Lung microvascular endothelial cell (primary cell): ENCODE measurements at regions not wholly inside any gene's neighbourhood (a gene's known extent, or its start where the extent isn't known, plus 50 kb on each side); places are given as distances from the start of the nearest gene placed in this dataset.

Source experiments
- DNase-seq, 2 donors: peaks; one replicate each; pipeline versions ENCODE4 v3.0.0 to v3.0.0-alpha.2; 2010; ENCODE audit warnings: low read depth in 2 of 2

DNA sequence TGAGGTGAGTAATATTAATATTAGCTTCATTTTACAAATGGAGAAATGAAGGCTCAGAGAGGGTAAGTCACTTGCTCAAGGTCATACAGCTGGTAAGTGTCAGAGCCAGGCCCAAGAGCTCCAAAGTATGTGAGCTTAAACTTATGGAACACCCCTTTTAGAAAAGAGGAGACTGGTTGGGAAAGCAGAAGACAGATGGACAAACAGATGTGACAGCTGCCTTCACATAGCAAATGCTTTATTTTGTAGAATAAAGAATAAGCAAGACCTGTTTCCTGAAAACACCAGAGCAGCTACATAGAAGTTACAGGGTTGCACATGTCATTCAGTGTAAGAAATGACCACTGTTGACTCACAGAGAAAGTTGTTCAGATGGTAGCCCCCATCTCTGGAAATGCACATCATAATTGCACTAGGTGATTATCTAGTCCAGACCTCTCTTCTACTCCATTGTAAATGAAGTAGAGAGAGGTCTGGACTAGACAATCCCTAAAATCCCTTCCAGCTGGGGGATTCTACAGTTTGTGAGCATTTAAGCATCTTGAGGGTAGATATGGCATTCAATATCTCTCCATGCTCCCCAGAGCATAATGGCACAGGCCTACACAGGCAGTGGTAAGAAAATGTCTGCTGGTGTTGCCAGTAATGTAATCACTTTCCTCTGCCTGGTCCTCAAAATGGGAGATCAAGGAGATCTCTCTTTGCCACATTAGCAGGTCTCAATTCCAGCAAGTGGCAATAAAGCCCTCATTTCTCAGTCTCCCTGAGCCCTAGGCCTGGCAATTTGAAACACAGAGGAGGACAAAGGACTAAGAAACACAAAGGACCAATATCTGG is 188.2 kb upstream of the FGGY start:
- DNase-seq, result no peak

DNA sequence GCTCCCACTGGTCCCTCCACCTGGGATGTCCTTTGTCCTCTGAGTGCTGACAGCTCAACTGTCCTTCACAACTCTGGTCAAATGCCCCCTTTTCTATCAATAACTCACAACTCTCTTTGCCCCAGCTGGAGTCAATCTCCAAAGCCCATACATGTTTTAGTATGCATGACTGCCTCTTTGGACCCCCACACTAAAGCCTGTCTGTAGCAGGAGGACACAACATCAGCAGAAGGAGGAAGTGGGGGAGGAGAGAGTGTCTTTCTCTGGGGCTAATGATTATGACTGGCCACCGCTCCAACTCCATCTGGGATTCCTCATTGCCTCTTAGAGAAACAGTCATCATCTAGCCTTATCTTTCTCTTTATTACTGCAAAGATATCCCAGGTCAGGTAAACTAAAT is 186.6 kb upstream of the FGGY start:
- DNase-seq, result no peak

DNA sequence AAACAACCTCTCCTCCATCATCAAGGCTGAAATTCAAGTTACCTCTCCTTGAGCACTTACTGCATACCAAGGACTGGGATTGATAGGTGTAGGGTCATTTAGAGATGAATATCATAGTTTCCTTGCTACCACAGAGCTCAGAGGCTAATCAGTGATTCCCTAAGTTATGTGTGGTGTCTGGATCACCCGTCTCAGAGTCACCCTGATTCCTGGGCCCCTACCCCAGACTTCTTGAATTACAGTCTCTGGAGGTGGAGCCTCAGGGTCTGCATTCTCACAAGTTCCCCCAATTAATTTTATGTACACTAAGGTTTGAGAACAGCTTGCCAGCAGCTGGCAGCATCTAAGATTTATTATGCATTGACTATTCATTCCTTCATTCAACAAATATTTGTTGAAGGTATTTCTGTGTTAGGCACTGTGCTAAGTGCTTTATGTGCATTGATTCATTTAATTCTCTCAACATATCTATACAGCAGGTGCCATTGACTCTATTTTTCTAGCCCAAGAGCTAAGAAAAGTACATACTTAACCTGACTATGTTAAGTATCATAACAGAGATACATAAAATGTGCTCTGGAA is 182.9 kb upstream of the FGGY start:
- no peak for DNase-seq

DNA sequence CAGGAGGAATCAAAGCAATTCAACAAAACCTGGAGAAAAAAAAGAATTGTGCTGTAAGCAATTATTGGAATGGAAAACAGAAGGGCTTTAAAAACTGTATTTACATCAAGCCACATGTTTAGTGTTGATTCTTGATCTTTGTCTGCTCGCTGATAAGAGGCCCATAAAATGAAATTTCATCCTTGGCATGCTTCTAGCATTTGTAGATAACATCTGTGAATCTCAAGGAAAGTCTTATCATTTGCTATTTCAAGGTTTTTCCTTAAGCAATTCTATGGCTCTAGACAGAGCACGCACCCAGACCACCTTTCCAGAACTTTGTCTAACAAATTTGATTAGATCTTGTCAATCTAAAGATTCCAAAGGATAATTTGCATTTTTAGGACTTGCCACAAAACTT is 181.0 kb upstream of the FGGY start:
- no peak for DNase-seq

DNA sequence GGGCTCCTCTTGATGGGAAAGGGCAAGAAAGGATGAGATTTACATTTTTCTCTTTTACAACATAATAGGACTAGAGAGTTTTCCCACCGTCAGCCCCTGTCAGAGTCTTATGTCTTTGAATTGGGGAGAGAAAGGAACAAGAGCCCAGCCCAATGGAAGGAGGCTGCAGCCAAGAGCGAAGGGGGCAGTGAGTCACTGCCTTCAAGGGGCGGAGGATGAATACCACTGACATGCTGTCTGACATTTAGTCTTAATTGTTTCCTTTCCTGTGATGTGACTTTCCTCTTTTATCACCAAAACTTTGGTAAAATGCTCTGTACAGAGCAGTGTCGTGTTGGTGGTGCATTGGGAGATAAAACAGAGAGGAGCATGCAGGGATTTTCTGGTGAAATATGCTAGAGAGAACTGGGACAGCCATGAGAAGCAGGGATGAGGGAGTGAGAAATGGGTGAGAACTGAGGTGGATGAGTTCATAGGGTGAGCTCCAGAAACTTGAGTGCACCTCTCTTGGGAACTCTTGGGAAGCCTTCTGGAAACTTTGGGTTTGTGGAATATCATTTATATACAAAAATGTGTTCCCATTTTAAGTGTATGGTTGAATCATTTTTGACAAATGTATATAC is 179.9 kb upstream of the FGGY start:
- DNase-seq, result peak in 1 of 2 donors; percentile 71

DNA sequence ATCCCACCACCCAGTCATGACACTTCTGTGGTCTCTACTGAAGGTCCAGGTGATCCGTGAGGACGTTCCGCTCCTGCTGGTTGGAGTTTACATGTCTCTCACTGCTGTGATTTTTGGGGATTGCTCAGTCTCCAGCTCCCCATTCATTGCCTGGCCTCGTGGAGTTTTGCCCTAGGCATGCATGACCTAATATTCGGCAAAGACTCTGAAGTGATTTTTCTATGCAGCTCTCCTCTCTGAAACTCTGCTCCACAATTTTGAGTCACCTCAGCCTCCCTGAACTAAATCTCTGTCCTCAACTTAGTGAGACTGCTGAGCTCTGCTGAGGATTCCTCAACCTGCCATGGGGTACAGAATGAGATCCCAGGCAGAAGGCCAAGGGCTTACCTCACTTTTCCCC is 174.4 kb upstream of the FGGY start:
- no peak for DNase-seq

DNA sequence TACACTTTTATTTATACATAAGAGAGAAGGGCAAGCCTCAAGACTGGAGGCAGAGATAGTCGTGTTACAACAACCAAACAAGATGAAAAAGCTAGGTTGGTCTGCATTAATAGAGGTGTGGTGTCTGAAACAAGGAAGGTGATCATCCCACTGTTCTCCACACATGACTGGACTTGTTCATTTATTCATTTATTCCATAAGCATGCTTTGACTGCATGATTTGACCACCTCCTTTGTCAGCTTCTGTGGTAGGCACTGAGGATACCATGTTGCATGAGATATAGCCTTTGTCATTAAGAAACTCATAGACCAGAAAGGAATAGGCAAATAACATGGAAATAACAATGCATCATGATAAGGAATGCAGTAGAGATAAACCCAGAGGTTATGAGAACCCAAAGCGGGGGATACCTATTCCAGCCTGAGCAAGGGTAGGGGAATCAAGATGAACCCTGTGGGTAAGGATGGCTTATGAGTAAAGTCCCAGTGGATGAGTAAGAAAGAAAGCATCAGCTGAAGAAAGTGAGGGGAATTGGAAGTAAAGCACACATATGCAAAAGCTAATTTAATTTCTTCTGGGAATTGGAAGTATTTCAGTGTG is 173.7 kb upstream of the FGGY start:
- no peak for DNase-seq

DNA sequence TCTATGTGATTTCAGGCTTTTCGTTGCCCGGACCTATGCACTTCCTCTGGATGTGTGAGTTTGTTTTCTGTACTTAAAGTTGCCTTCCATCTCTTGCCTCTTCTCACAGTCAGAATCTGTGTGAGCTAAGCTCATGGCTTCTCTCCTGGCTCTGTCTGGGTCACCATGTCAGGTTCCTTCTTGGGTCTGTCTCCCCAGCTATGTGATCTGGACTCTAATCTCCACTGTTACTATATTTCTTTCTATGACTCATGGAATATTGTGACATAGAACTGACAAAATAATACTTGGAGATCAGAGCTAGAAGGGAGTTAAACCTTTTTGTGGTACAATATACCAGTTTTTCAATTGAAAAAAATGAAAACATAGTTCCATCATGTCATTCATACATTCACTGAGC is 172.7 kb upstream of the FGGY start:
- DNase-seq, result no peak

DNA sequence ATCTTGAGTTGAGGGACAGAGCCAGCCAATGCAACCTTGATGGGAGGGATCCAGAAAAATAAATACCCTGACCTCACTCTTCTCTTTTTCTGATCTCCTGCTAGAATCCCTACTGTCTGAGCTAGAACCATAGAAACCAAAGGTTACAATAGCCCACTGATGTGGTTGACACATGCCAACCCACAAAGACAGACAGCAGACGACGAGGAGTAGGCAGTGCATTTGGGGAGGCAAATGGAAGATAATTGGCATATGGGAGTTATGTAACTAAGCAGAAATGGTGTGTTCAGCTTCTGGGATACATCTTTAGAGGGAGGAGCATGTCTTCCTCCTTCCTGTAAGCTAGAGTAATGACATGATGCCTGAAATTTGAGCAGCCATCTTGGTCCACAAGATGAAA is 171.7 kb upstream of the FGGY start:
- no peak for DNase-seq

DNA sequence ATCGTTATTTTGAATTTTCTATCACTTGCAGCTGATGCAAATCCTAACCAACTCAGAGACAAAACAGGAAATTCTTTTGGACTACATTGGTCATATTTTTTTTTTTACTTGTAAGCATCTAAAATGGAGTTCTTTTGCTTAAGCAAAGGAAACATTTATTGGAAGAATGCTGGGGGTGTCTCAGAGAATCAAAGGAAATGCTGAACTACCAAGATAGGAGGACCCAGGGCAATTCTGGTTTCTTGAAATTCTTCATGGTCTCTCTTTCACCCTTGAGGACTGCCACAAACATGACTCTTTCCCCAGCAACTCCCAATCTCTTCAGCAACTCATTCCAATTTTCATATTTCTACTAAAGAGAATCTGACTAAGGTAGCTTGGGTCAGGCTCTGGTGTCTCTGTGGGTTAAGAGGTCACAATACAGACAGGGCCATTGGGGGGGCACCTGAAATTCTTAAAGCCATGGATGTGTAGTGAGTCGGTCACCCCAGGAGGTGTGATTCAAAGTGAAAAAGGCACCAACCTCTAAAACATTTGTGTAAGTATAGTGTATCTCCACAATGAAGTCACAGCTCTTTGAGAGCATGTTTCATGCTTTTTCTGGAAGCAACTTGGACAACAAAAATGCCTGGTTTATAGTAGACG is 171.1 kb upstream of the FGGY start:
- peak in 1 of 2 donors; percentile 21 for DNase-seq

DNA sequence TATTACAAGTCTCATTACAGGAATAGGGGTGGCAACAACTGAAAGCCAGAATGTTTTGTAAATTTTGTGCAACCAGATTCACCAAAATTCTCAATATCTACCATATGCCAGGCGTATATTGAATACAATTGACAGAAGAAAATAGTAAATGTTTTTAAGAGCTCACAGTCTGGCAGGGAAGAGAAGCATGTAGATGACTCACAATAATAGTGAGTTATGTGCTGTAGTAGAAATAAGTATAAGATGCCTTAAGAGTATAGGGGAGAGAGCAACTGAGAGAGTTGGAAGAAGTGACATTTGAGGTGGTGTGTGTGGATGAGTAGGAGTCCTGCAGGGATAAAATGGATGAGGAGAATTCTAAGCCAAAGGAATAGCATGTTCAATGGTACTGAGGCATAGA is 170.5 kb upstream of the FGGY start:
- no peak for DNase-seq

DNA sequence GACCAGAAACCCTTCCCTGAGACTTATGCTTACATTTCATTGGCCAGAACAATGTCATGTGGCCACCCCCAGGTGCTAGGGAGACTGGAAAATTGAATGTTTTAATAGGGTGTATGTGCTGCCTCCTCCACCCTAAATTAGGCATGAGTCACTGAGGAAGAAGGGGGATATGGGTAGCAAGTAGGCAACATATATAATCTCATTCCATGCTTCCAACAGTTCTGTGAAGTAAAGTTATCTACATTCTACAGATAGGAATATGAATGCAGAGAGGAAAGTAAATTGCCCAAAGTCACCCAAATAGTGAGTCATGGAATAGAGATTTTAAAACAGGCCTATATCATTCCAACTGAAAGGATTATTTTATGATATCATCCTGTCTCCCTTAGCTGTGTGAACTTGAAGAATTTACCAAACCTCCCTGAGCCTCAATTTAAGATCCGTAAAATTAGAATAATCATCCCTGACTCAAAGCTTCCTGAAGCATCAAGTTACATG is 168.6 kb upstream of the FGGY start:
- peak; percentile 36 to 47 for DNase-seq

DNA sequence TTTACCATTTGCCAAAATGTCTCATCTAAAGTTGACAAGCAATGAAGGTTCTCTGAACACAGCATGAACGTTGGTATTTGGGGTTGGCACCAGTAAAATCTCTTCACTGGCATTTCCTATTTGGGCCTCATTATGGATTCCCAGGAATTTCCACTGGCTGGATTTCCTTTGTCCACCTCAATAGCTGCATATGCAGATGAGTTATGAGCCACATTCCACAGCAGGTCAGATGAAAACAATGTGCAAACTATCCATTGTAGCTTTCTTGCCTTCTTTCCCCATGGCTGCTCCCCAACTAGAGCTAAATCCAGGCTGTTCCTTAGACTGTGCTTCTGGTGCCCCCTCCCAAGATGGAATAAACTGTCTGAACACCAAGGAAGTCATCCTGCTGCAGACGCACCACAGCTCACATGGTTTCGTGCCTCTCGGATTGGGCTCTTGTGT is 168.1 kb upstream of the FGGY start:
- DNase-seq, result peak; percentile 77 to 88

DNA sequence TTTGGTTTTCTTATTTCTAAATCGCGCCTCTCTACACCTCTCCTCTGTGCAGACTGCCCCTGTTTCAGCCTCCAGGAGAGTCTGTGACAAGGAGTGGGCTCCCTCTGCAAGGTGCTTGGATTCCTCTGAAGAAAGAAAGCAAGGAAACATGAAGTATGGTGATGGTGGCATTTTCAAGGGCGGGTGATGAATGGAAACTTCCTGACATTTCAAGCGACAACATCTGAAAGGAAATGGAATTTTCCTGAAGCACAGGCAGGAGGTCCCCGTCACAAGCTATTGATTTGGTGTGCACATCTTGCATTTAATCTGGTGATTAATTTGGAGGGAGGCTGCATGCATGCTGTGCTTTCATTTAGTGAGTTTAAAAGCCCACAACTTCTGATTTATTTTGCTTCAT is 164.6 kb upstream of the FGGY start:
- DNase-seq, result peak; percentile 27 to 45

DNA sequence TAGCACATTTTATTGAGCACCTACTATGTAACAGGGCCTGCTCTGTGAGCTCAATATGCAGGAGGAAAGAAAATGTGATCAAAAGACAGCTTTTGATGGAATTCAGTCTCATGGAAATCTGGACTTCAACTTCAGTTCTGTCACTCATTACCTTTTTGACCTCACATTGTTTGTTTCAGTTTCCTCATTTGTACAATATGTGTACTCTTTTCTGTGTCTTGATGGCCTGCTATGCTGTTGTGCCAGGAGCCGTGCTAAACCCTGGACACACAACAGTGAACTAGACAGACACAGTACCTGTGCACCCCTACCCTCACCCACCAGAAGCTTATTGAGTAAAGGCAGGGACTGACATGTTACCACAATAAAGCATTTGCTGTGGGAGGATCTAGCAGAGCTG is 162.9 kb upstream of the FGGY start:
- DNase-seq, result no peak

DNA sequence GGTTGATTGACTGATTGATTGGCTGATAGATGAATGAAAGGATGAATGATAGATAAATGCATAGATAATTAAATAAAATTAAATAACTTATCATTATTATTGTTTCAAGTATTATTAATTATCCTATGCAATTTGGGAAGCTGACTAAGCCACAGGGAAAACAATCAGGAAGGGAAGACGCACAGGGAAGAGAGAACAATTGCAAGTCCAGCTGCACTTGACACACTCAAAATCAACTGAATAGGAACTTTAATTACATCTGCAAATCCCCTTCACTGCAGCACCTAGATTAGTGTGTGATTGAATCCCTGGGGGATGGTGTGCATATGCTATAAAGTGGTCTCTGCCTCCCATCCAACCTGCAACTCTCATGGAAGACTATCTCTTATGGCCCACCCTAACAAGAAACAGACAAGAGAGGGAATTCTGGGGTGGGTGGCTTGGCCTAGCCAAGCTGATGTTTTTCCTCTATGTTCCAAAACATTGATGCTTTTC is 161.1 kb upstream of the FGGY start:
- DNase-seq, result peak in 1 of 2 donors; percentile 55

DNA sequence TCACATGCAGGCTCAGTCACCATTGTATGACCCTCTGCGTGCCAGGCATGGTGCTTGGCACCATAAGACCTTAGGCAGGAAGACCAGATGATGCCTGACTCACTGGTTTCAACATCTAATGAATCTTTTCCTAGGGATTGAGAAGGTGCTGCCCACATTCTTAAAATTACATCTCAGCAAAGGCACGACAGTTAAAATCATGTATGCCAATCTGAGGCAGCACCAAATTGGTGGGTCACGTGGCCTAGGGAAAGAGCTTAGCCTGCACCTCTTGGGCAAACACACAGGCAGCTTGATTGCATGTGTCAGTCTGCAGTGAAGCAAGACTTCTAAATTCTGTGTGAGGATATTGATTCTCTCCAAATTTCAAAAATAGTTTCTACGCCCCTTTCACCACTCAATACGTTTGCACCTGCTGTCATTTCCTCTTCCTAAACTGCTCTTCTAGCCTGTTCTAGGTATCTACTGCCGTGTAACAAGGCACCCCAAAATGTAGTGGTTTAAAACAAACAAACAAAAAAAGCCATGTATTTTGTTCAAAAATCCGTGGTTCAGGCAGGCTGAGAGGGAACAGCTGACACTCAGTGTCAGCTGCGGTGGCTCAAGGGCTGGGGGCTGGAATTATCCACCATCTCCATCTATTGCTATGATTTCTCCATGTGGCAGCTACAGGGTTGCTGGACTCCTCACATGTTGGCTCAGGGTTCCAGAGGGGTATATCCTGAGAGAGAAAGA is 160.2 kb upstream of the FGGY start:
- DNase-seq, result peak in 1 of 2 donors; percentile 68

DNA sequence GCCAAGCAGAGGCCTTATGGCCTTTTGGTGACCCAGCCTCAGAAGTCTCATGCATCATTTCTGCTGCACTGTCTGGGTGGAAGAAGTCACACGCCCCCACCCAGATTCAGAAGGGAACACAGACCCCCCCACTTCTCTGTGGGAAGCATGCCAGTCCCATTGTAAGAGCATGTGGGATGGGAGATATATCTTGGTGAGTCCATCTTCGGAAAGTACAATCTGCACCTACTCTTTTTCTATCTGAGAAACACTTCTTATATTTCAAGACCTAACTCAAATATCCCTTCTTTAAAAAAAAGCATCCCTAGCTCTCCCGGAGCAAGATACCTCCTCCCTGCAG is 159.6 kb upstream of the FGGY start:
- DNase-seq, result no peak

DNA sequence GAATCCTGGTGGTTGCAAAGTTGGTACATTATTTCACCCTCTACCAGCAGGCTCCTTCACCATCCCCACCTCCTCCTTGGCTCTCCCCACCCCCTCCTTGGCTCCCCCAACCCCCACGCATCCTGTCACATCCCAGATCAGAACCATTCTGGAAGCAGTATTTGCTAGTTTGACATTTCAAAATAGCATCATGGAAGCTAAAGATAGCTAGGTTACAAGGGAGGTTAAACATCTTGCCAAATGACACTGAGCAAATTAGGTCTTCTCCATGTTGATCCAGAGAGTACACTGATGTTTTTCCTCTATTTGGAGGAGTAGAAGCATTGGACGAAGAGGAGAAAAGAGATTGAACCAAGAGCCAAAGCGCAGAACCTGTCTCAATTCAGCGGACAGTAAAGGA is 158.9 kb upstream of the FGGY start:
- DNase-seq, result no peak

DNA sequence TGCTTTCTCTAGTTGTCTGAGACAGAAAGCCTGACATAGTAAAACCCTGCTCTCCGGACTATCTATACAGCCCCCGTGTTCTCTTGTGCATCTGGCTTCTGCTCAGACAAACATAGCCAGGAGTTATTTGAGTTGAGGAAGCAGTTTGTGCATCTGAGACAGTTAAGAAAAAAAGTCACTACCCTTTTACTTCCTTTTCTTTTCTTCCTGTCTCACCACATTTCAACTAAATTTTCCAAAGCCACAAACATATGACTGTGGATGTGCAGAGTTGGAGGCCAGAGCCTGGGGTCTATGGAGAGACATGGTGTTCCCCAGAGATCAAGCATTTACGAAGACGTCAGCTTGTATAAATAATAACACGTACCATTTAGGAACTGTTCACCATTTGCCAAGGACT is 158.5 kb upstream of the FGGY start:
- DNase-seq, result no peak

DNA sequence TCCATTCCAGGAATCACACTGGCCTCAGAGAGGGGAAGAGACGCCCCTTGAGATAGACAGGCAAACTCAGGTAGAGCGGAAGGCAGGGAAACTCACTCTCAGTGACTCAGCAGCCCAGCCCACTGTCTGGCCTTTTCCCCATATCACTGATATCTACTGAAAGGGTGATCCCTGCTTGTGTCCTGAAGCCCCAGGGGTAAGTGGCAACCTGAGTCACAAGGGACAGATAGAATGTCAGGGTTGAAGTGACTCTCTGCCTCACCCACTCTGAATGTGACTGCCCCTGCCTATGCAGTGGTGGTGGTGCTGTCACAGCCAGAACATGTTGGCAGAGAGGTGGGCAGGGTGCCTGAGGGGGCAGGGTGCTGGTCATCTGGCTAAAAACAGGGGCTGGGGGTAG is 157.5 kb upstream of the FGGY start:
- DNase-seq, result peak in 1 of 2 donors; percentile 15
